ENCODE measurements at regions not wholly inside any gene's neighbourhood (a gene's known extent, or its start where the extent isn't known, plus 50 kb on each side); places are given as distances from the start of the nearest gene placed in this dataset.
A peak's percentile ranks its signal among the peaks of the same experiment; 100 is the strongest.

DNA sequence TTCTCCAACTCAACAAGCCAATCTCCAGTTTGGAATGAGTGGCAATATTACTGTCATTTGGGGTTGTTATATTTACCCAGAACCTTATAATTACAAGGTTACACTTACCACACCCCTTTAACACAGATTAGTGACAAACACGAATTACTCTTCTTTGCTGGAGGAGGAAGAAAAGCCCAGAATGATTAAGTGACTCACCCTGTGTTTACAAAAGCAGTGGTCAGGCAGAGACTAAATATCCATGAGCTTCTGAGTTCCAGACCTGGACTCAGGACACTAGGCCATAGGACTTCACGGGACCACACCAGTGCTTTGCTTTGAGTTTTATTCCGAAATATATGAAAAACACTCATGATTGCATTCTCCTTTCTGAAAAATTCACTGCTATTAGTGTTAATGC, 370.8 kb downstream of the TLE1 start:
- Histone ChIP-seq H3K4me1 (ENCODE audit: control insufficient read depth, extremely low read depth, insufficient read depth, low read length) (no peaks in the 10 kb centered on the region), H4K20me1 (replicated peaks; ENCODE audit: control insufficient read depth, extremely low read depth, insufficient read depth, low read length) (no peaks in the 10 kb centered on the region), H3K4me3 (replicated peaks in 1 of 3; ENCODE audit: insufficient read depth in 1 of 3, low read depth in 1 of 3, low read length in 3 of 3) (no peak overlapping the region), H3K27ac (ENCODE audit: insufficient read depth, low read depth, low read length) (no peak overlapping the region), H3K27me3 (ENCODE audit: control insufficient read depth in 2 of 2, insufficient read depth in 2 of 2, low read length in 2 of 2) (no peaks in the 10 kb centered on the region), H3K9me1 (replicated peaks; ENCODE audit: control insufficient read depth, extremely low read depth, insufficient read depth, low read length) (no peaks in the 10 kb centered on the region), H3K79me2 (ENCODE audit: control insufficient read depth, insufficient read depth, low read length) (no peaks in the 10 kb centered on the region), H2AFZ (ENCODE audit: low read depth, low read length) (no peak overlapping the region), H3K36me3 (ENCODE audit: control insufficient read depth in 2 of 2, extremely low read depth in 1 of 2, insufficient read depth in 2 of 2, low read length in 2 of 2) (no peaks in the 10 kb centered on the region), H3K9me3 (replicated peaks; ENCODE audit: control insufficient read depth, insufficient read depth, low read length) (no peaks in the 10 kb centered on the region), H3K9ac (replicated peaks; ENCODE audit: extremely low read depth, insufficient read depth, low read length) (no peak overlapping the region), H3K4me2 (ENCODE audit: insufficient read depth, low read length) (no peak overlapping the region)
- CTCF ChIA-PET = interaction anchor here (1.0 kb wide), 1 partner anchor 9 kb away, joined by 4 read pairs; no protein-coding TSS in a partner anchor
- POLR2A ChIA-PET = no interaction called here
- TF ChIP-seq EZH2 (IDR thresholded peaks at IDR 0.05; ENCODE audit: borderline replicate concordance, low read depth, low read length, severe bottlenecking) (no peak), POLR2AphosphoS5 (IDR thresholded peaks at IDR 0.05; ENCODE audit: insufficient read depth, low read depth, low read length) (no peak), JUN (IDR thresholded peaks at IDR 0.05; ENCODE audit: borderline replicate concordance, insufficient read depth, insufficient read length, low read depth) (no peak), FOS (IDR thresholded peaks at IDR 0.05; ENCODE audit: borderline replicate concordance, insufficient read depth, low read length) (peak; percentile 69), GATA2 (IDR thresholded peaks at IDR 0.05; ENCODE audit: insufficient read depth, insufficient read length, low read depth, low read length) (no peak)
- TF ChIP-seq, protein P1, sequence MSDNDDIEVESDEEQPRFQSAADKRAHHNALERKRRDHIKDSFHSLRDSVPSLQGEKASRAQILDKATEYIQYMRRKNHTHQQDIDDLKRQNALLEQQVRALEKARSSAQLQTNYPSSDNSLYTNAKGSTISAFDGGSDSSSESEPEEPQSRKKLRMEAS (IDR thresholded peaks at IDR 0.05; ENCODE audit: insufficient read depth, insufficient read length) = no peak
- DNase-seq (ENCODE audit: low read depth, low spot score) = peak; percentile 18
- intact Hi-C loops (cut with micrococcal nuclease) = no loop called here
- FAIRE-seq = no peak
- BruUV-seq (replicated peaks) = no TSS peak
- dilution Hi-C loops (cut with MboI; ENCODE audit: extremely low pct_ligation_motif_present, low sequenced_read_pairs) = no loop called here

DNA sequence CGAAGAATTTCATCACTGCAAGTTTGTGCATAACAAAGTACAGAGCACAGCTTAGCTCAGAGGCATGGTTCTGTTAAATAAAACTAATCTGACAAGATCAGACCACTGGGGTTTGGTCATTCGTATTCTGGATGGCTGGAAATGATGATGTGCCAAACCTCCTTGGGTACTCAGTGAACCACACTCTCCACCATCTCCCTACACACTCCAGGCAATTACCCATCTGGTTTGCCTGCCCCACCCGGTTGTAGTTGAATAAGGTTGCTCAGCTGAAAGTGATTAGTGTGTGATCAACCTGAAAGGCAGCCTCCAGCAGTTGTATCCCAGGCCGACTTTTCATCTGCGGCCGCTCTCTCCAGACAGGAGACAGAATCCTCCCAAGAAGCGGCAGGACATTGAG, 371.4 kb downstream of the TLE1 start:
- dilution Hi-C loops (cut with MboI; ENCODE audit: extremely low pct_ligation_motif_present, low sequenced_read_pairs) (no loop called here), intact Hi-C loops (cut with micrococcal nuclease) (no loop called here)
- Histone ChIP-seq H3K36me3 (ENCODE audit: control insufficient read depth in 2 of 2, extremely low read depth in 1 of 2, insufficient read depth in 2 of 2, low read length in 2 of 2) (no peaks in the 10 kb centered on the region), H3K9me1 (replicated peaks; ENCODE audit: control insufficient read depth, extremely low read depth, insufficient read depth, low read length) (no peaks in the 10 kb centered on the region), H3K9ac (replicated peaks; ENCODE audit: extremely low read depth, insufficient read depth, low read length) (no peak overlapping the region), H3K27me3 (ENCODE audit: control insufficient read depth in 2 of 2, insufficient read depth in 2 of 2, low read length in 2 of 2) (no peaks in the 10 kb centered on the region), H3K27ac (ENCODE audit: insufficient read depth, low read depth, low read length) (no peak overlapping the region), H3K4me3 (replicated peaks in 1 of 3; ENCODE audit: insufficient read depth in 1 of 3, low read depth in 1 of 3, low read length in 3 of 3) (no peak overlapping the region), H3K4me1 (ENCODE audit: control insufficient read depth, extremely low read depth, insufficient read depth, low read length) (no peaks in the 10 kb centered on the region), H3K4me2 (ENCODE audit: insufficient read depth, low read length) (no peak overlapping the region), H3K9me3 (replicated peaks; ENCODE audit: control insufficient read depth, insufficient read depth, low read length) (no peaks in the 10 kb centered on the region), H2AFZ (ENCODE audit: low read depth, low read length) (no peak overlapping the region), H4K20me1 (replicated peaks; ENCODE audit: control insufficient read depth, extremely low read depth, insufficient read depth, low read length) (no peaks in the 10 kb centered on the region), H3K79me2 (ENCODE audit: control insufficient read depth, insufficient read depth, low read length) (no peaks in the 10 kb centered on the region)
- CTCF ChIA-PET = interaction anchor here (1.0 kb wide), 1 partner anchor 10 kb away, joined by 4 read pairs; no protein-coding TSS in a partner anchor
- FAIRE-seq (no peak), DNase-seq (ENCODE audit: low read depth, low spot score) (no peak)
- POLR2A ChIA-PET = interaction anchor here (0.6 kb wide), 1 partner anchor 20 kb away, joined by 3 read pairs; no protein-coding TSS in a partner anchor
- no TSS peak for BruUV-seq (replicated peaks)
- no peak for TF ChIP-seq POLR2AphosphoS5 (IDR thresholded peaks at IDR 0.05; ENCODE audit: insufficient read depth, low read depth, low read length)
- no peak for TF ChIP-seq FOS (IDR thresholded peaks at IDR 0.05; ENCODE audit: borderline replicate concordance, insufficient read depth, low read length)
